ENCODE measurements at regions not wholly inside any gene's neighbourhood (a gene's known extent, or its start where the extent isn't known, plus 50 kb on each side); places are given as distances from the start of the nearest gene placed in this dataset.

DNA sequence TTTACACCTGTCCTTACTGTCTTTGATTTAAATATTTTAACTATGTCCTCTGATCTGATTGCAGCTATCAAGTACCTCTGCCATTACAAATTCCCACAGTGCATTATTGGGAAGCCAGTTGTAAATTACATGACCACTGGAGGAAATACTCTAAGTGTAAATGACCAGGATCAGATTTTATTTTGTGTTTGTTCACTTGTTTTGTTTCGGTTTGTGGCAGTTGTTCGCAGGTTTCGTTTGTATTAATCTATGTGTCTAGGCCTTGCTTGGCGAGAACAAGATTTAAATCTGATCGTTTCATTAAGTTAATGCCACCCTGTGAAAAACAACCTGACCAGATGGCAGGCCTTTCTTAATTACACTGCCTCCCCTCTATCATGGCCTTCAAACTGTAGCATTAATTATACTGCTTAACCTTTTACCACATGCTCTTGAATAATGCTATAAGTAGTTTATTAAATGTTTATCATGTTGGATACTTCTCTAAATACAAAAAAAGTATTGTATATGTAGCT, 990.1 kb downstream of the TMTC2 start:
- TF ChIP-seq, protein P1, sequence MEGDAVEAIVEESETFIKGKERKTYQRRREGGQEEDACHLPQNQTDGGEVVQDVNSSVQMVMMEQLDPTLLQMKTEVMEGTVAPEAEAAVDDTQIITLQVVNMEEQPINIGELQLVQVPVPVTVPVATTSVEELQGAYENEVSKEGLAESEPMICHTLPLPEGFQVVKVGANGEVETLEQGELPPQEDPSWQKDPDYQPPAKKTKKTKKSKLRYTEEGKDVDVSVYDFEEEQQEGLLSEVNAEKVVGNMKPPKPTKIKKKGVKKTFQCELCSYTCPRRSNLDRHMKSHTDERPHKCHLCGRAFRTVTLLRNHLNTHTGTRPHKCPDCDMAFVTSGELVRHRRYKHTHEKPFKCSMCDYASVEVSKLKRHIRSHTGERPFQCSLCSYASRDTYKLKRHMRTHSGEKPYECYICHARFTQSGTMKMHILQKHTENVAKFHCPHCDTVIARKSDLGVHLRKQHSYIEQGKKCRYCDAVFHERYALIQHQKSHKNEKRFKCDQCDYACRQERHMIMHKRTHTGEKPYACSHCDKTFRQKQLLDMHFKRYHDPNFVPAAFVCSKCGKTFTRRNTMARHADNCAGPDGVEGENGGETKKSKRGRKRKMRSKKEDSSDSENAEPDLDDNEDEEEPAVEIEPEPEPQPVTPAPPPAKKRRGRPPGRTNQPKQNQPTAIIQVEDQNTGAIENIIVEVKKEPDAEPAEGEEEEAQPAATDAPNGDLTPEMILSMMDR (conservative IDR thresholded peaks at IDR 0.05), result no peak
- no peak for TF ChIP-seq ZFX (IDR thresholded peaks at IDR 0.05)
